Sigmoid colon (tissue), 6 donors: ENCODE measurements at regions not wholly inside any gene's neighbourhood (a gene's known extent, or its start where the extent isn't known, plus 50 kb on each side); places are given as distances from the start of the nearest gene placed in this dataset.

ENCODE experiments used
- DNase-seq: peaks from one replicate; pipeline ENCODE4 v3.0.0-alpha.2; 2019
- H3K27ac ChIP-seq, 4 donors: fragments of 200-600 bp; sonication (generic); one replicate each; pipeline ENCODE4 v1.5.1; 2016 to 2019; ENCODE audit warnings: mild to moderate bottlenecking in 1 of 4
- H3K27me3 ChIP-seq, 3 donors: fragments of 200-600 bp; sonication (generic); one replicate each; pipeline ENCODE4 v1.5.1; 2019; ENCODE audit warnings: mild to moderate bottlenecking in 1 of 3
- H3K36me3 ChIP-seq, 4 donors: fragments of 200-600 bp; sonication (generic); one replicate each; pipeline ENCODE4 v1.5.1; 2016 to 2019
- H3K4me1 ChIP-seq, 4 donors: fragments of 200-600 bp; sonication (generic); one replicate each; pipeline ENCODE4 v1.5.1; 2017 to 2019
- H3K4me3 ChIP-seq, 4 donors: fragments of 200-600 bp; sonication (generic); one replicate each; pipeline ENCODE4 v1.5.1; 2017 to 2019; ENCODE audit warnings: mild to moderate bottlenecking in 2 of 4, moderate library complexity in 1 of 4
- H3K9me3 ChIP-seq, 4 donors: fragments of 200-600 bp in 3 of 4; sonication (generic) in 3 of 4; one replicate each; pipeline versions ENCODE4 v1.5.1 to v1.6.1; 2013 to 2019
- CTCF ChIP-seq, 4 experiments: fragments of 450-650 bp in 3 of 4; fragments of 200-600 bp in 1 of 4; IDR thresholded peaks; one replicate each; pipeline ENCODE4 v1.5.1; 2016 to 2019; ENCODE audit warnings: antibody characterized with exemption in 4 of 4, mild to moderate bottlenecking in 3 of 4, moderate library complexity in 2 of 4
- EP300 ChIP-seq, 4 donors: sonication (generic); formaldehyde crosslinking; IDR thresholded peaks; one replicate each; pipeline ENCODE4 v1.6.1; 2017; ENCODE audit warnings: antibody characterized with exemption in 4 of 4
- POLR2A ChIP-seq, 2 donors: fragments of 450-650 bp; IDR thresholded peaks; one replicate each; pipeline ENCODE4 v1.6.1; 2016; ENCODE audit warnings: antibody characterized with exemption in 2 of 2, mild to moderate bottlenecking in 2 of 2, moderate library complexity in 2 of 2
- POLR2AphosphoS5 ChIP-seq, 4 donors: sonication (generic); formaldehyde crosslinking; IDR thresholded peaks; one replicate each; pipeline ENCODE4 v1.6.1; 2017; ENCODE audit warnings: antibody characterized with exemption in 4 of 4
- WGBS, 2 donors: extraction: QIAGEN DNeasy Blood & Tissue Kit; methylation state at CpG; one replicate each; pipeline ENCODE4 v1.1.7; 2013; 5-methylcytosine and 5-hydroxymethylcytosine counted together
- intact Hi-C: fragments of 100-400 bp; cut with DNase I; formaldehyde crosslinking; loops from one replicate; pipeline ENCODE4 v1.15.1; 2023
- donor health status: healthy with polysubstance abuse.
- donor health status: healthy.

- DNase-seq, result no peak
- no peaks in the 10 kb centered on the region for H3K27me3 ChIP-seq
- TF ChIP-seq EP300 (IDR thresholded peaks at IDR 0.05), result no peak
- no peaks in the 10 kb centered on the region for H3K4me1 ChIP-seq
- 71 to 80% methylated on average over 4 of the region's 4 CpGs for WGBS, 2 donors
- H3K36me3 ChIP-seq, result no peaks in the 10 kb centered on the region
- no peak overlapping the region for H3K27ac ChIP-seq
- H3K9me3 ChIP-seq, result no peaks in the 10 kb centered on the region
- intact Hi-C loops, result no loop called here
- no peak overlapping the region for H3K4me3 ChIP-seq
These were observed 728.9 kb upstream of the ARGLU1 start for GRCh38 chr13:107296804-107297203.

- no peak for DNase-seq
- no peaks in the 10 kb centered on the region for H3K4me1 ChIP-seq
- WGBS, 2 donors, result 82 to 87% methylated on average over 2 of the region's 2 CpGs
- no peak overlapping the region for H3K27ac ChIP-seq
- H3K9me3 ChIP-seq, result no peaks in the 10 kb centered on the region
- intact Hi-C loops, result no loop called here
- no peak overlapping the region for H3K4me3 ChIP-seq
- no peaks in the 10 kb centered on the region for H3K36me3 ChIP-seq
- TF ChIP-seq POLR2AphosphoS5 (IDR thresholded peaks at IDR 0.05), result no peak
- TF ChIP-seq EP300 (IDR thresholded peaks at IDR 0.05), result no peak
- TF ChIP-seq POLR2A (IDR thresholded peaks at IDR 0.05), result no peak
- no peak for TF ChIP-seq CTCF (IDR thresholded peaks at IDR 0.05)
- H3K27me3 ChIP-seq, result no peaks in the 10 kb centered on the region
These were observed 727.6 kb upstream of the ARGLU1 start for GRCh38 chr13:107295416-107296140.

GRCh38 chr13:107293924-107294323 lies 726.0 kb upstream of the ARGLU1 start:
- TF ChIP-seq POLR2A (IDR thresholded peaks at IDR 0.05) (no peak), POLR2AphosphoS5 (IDR thresholded peaks at IDR 0.05) (no peak), CTCF (IDR thresholded peaks at IDR 0.05) (no peak), EP300 (IDR thresholded peaks at IDR 0.05) (no peak)
- 77 to 79% methylated on average over 3 of the region's 3 CpGs for WGBS, 2 donors
- intact Hi-C loops, result no loop called here
- no peak for DNase-seq
- H3K9me3 ChIP-seq, result no peaks in the 10 kb centered on the region
- no peaks in the 10 kb centered on the region for H3K27me3 ChIP-seq
- H3K4me3 ChIP-seq, result no peak overlapping the region
- H3K27ac ChIP-seq, result no peak overlapping the region
- no peaks in the 10 kb centered on the region for H3K36me3 ChIP-seq
- no peaks in the 10 kb centered on the region for H3K4me1 ChIP-seq

GRCh38 chr13:107291875-107292274 lies 723.9 kb upstream of the ARGLU1 start:
- TF ChIP-seq POLR2AphosphoS5 (IDR thresholded peaks at IDR 0.05) (no peak), CTCF (IDR thresholded peaks at IDR 0.05) (no peak), EP300 (IDR thresholded peaks at IDR 0.05) (no peak), POLR2A (IDR thresholded peaks at IDR 0.05) (no peak)
- Histone ChIP-seq H3K4me3 (no peak overlapping the region), H3K27me3 (no peaks in the 10 kb centered on the region), H3K4me1 (no peaks in the 10 kb centered on the region), H3K9me3 (no peaks in the 10 kb centered on the region), H3K36me3 (no peaks in the 10 kb centered on the region), H3K27ac (no peak overlapping the region)
- DNase-seq, result no peak
- intact Hi-C loops, result no loop called here

- TF ChIP-seq POLR2A (IDR thresholded peaks at IDR 0.05), result no peak
- no peak for TF ChIP-seq CTCF (IDR thresholded peaks at IDR 0.05)
- TF ChIP-seq EP300 (IDR thresholded peaks at IDR 0.05), result no peak
- TF ChIP-seq POLR2AphosphoS5 (IDR thresholded peaks at IDR 0.05), result no peak
- Histone ChIP-seq H3K27me3 (no peaks in the 10 kb centered on the region), H3K4me1 (no peaks in the 10 kb centered on the region), H3K9me3 (no peaks in the 10 kb centered on the region), H3K36me3 (no peaks in the 10 kb centered on the region), H3K4me3 (no peak overlapping the region), H3K27ac (no peak overlapping the region)
- DNase-seq, result no peak
- WGBS, 2 donors, result 69 to 81% methylated on average over 5 of the region's 5 CpGs
- intact Hi-C loops, result no loop called here
These were observed 721.6 kb upstream of the ARGLU1 start for GRCh38 chr13:107289540-107289939.
